Peyer's patch (tissue), 4 donors: ENCODE measurements at regions not wholly inside any gene's neighbourhood (a gene's known extent, or its start where the extent isn't known, plus 50 kb on each side); places are given as distances from the start of the nearest gene placed in this dataset.

Source experiments
- DNase-seq, 3 donors: peaks; one replicate each; pipeline ENCODE4 v3.0.0-alpha.2; 2017 to 2019
- H3K27ac ChIP-seq, 4 donors: fragments of 200-600 bp; sonication (generic); one replicate each; pipeline ENCODE4 v1.5.1; 2016 to 2019
- H3K27me3 ChIP-seq, 2 donors: fragments of 200-600 bp; sonication (generic); one replicate each; pipeline ENCODE4 v1.5.1; 2019
- H3K36me3 ChIP-seq, 3 donors: fragments of 200-600 bp; sonication (generic); one replicate each; pipeline ENCODE4 v1.5.1; 2016 to 2019
- H3K4me1 ChIP-seq, 4 donors: fragments of 200-600 bp; sonication (generic); one replicate each; pipeline ENCODE4 v1.5.1; 2016 to 2019
- H3K4me3 ChIP-seq, 4 donors: fragments of 200-600 bp; sonication (generic); 1 replicate in 3 of 4; 2 replicates in 1 of 4; pipeline ENCODE4 v1.5.1; 2016 to 2019; ENCODE audit warnings: mild to moderate bottlenecking in 1 of 4
- H3K9me3 ChIP-seq, 4 donors: fragments of 200-600 bp; sonication (generic); one replicate each; pipeline ENCODE4 v1.5.1; 2016 to 2019; ENCODE audit warnings: mild to moderate bottlenecking in 1 of 4
- POLR2A ChIP-seq, 2 donors: fragments of 450-650 bp; IDR thresholded peaks; one replicate each; pipeline ENCODE4 v1.5.1; 2017; ENCODE audit warnings: antibody characterized with exemption in 2 of 2, mild to moderate bottlenecking in 2 of 2, moderate library complexity in 2 of 2
- TF ChIP-seq, protein P1 (sequence below), 6 experiments: fragments of 450-650 bp in 4 of 6; fragments of 200-600 bp in 2 of 6; sonication (generic) in 1 of 6; IDR thresholded peaks; one replicate each; pipeline ENCODE4 v1.5.1; 2017 to 2019; ENCODE audit warnings: antibody characterized with exemption in 6 of 6, mild to moderate bottlenecking in 3 of 6, moderate library complexity in 1 of 6

DNA sequence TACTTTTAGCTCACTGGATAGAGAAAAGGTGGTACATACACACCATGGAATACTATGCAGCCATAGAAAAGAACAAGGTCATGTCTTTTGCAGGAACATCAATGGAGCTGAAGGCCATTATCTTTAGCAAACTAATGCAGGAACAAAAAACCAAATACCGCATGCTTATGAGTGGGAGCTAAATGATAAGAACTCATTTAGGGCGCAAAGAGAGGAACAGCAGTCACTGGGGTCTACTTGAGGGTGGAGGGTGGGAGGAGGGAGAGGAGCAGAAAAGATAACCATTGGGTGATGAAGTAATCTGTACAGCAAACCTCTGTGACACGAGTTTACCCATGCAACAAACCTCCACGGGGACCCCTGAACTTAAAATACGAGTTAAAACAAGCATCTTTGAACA lies 135.1 kb downstream of the IRS2 start:
- Histone ChIP-seq H3K36me3 (no peaks in the 10 kb centered on the region), H3K27me3 (no peaks in the 10 kb centered on the region), H3K4me1 (no peaks in the 10 kb centered on the region), H3K4me3 (no peak overlapping the region), H3K27ac (no peak overlapping the region), H3K9me3 (no peaks in the 10 kb centered on the region)
- DNase-seq = no peak
- TF ChIP-seq, protein P1, sequence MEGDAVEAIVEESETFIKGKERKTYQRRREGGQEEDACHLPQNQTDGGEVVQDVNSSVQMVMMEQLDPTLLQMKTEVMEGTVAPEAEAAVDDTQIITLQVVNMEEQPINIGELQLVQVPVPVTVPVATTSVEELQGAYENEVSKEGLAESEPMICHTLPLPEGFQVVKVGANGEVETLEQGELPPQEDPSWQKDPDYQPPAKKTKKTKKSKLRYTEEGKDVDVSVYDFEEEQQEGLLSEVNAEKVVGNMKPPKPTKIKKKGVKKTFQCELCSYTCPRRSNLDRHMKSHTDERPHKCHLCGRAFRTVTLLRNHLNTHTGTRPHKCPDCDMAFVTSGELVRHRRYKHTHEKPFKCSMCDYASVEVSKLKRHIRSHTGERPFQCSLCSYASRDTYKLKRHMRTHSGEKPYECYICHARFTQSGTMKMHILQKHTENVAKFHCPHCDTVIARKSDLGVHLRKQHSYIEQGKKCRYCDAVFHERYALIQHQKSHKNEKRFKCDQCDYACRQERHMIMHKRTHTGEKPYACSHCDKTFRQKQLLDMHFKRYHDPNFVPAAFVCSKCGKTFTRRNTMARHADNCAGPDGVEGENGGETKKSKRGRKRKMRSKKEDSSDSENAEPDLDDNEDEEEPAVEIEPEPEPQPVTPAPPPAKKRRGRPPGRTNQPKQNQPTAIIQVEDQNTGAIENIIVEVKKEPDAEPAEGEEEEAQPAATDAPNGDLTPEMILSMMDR (IDR thresholded peaks at IDR 0.05) = no peak
- no peak for TF ChIP-seq POLR2A (IDR thresholded peaks at IDR 0.05)

DNA sequence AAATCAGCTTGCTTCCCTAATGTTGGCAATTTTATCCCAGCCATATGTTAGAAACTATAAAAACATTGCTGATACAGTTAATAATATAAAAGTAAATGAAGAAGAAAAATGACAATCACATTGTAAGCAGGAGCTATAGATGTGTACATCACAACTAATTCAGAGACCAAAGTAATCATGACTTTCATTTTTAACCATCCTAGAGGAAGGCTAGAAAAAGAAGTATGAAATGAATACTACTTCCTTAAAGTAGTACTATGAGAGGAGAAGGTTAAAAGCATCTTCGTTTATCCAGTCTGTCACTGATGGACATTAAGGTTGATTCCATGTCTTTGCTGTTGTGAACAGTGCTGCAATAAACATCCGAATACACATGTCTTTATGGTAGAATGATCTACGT lies 135.5 kb downstream of the IRS2 start:
- no peak overlapping the region for H3K4me3 ChIP-seq
- TF ChIP-seq, protein P1 (IDR thresholded peaks at IDR 0.05) = no peak
- no peak for TF ChIP-seq POLR2A (IDR thresholded peaks at IDR 0.05)
- no peak overlapping the region for H3K27ac ChIP-seq
- no peak for DNase-seq
- no peaks in the 10 kb centered on the region for H3K4me1 ChIP-seq
- no peaks in the 10 kb centered on the region for H3K9me3 ChIP-seq
- no peaks in the 10 kb centered on the region for H3K27me3 ChIP-seq
- no peaks in the 10 kb centered on the region for H3K36me3 ChIP-seq

DNA sequence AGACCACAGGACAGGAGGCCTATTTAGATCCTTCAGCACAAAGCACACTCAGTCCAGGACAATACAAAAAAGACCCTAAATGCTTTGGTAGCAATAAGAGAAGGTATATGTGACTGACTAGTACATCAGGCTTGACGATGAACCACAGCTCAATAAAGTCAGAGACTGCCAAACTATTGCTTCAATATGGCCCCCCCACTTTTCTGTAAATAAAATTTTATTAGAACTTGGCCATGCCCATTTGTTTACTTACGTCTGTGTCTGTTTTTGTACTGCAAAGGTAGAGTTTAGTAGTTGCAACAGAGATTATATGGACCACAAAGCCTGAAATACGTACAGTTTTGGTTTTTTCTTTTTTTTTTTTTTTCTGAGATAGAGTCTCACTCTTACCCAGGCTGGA lies 136.7 kb downstream of the IRS2 start:
- H3K36me3 ChIP-seq = no peaks in the 10 kb centered on the region
- no peaks in the 10 kb centered on the region for H3K4me1 ChIP-seq
- H3K9me3 ChIP-seq = no peaks in the 10 kb centered on the region
- no peak for DNase-seq
- H3K27ac ChIP-seq = no peak overlapping the region
- no peaks in the 10 kb centered on the region for H3K27me3 ChIP-seq
- H3K4me3 ChIP-seq = no peak overlapping the region
- TF ChIP-seq POLR2A (IDR thresholded peaks at IDR 0.05) = no peak
- TF ChIP-seq, protein P1 (IDR thresholded peaks at IDR 0.05) = no peak

DNA sequence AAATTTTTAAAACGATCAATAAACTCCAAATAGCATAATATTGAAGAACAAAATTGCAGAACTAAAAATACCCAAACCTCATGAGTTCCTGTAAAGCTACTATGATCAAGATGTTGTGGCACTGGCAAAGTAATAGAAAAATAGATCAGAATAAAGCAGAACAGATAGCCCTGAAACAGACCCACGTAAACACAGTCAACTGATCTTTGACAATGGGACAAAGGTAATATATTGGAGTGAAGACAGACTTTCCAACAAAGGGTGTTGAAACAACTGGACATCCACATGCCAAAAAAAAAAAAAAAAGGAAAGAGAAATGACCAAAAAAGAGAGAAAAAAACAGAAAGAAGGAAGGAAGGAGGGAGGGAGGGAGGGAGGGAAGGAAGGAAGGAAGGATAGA lies 138.7 kb downstream of the IRS2 start:
- Histone ChIP-seq H3K27me3 (no peaks in the 10 kb centered on the region), H3K4me3 (no peak overlapping the region), H3K36me3 (no peaks in the 10 kb centered on the region), H3K4me1 (no peaks in the 10 kb centered on the region), H3K9me3 (no peaks in the 10 kb centered on the region), H3K27ac (no peak overlapping the region)
- TF ChIP-seq, protein P1 (IDR thresholded peaks at IDR 0.05) = no peak
- TF ChIP-seq POLR2A (IDR thresholded peaks at IDR 0.05) = no peak
- DNase-seq = no peak

DNA sequence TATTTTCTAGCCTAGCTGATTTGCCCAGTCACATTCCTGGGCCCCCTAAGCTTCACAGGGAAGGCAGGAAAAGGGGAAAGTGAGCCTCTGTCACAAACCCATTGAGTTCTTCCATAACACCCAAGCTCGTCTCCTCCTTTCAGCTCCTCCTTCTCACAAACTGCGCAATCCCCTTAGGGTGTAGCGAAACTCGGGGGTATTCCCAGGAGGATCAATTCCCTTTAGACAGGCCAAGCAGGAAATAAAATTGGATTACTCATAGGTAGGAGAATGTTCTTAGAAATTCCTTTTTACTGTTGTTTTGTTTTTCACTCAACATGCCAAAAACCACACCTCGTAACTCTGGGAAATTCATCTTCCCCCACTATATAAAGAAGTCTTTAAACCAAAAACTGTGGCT lies 139.3 kb downstream of the IRS2 start:
- no peaks in the 10 kb centered on the region for H3K27me3 ChIP-seq
- no peaks in the 10 kb centered on the region for H3K4me1 ChIP-seq
- no peaks in the 10 kb centered on the region for H3K9me3 ChIP-seq
- H3K27ac ChIP-seq = no peak overlapping the region
- H3K4me3 ChIP-seq = no peak overlapping the region
- DNase-seq = no peak
- no peak for TF ChIP-seq POLR2A (IDR thresholded peaks at IDR 0.05)
- TF ChIP-seq, protein P1 (IDR thresholded peaks at IDR 0.05) = no peak
- no peaks in the 10 kb centered on the region for H3K36me3 ChIP-seq

DNA sequence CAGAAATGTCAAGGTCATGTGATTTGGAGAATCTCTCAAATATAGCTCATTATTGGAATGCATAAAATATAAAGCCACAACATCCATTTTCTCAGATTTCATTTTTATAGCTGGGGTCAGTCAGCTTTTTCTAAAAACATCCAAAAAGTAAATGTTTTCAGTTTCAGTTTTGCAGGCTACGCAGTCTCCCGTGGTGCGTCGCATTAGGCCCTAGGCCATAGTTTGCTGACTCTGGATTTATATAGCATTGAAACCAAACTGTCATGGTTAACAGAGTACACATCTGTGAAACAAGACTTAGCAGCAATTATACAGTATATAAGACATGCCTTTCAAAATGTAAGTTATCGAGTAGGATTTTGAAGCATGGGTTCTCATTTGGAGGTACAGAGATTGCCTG lies 140.0 kb downstream of the IRS2 start:
- H3K4me1 ChIP-seq = no peaks in the 10 kb centered on the region
- H3K4me3 ChIP-seq = no peak overlapping the region
- no peaks in the 10 kb centered on the region for H3K27me3 ChIP-seq
- DNase-seq = no peak
- H3K9me3 ChIP-seq = no peaks in the 10 kb centered on the region
- no peaks in the 10 kb centered on the region for H3K36me3 ChIP-seq
- H3K27ac ChIP-seq = peak overlapping the region in 1 of 4 donors; percentile 25
- TF ChIP-seq, protein P1 (IDR thresholded peaks at IDR 0.05) = no peak
- TF ChIP-seq POLR2A (IDR thresholded peaks at IDR 0.05) = no peak
